ENCODE measurements at regions not wholly inside any gene's neighbourhood (a gene's known extent, or its start where the extent isn't known, plus 50 kb on each side); places are given as distances from the start of the nearest gene placed in this dataset.
"Not testable (repeated sequence)": the region's sequence is repeated elsewhere in the genome, so short reads cannot be mapped to it uniquely, and the experiment has no call there.

DNA sequence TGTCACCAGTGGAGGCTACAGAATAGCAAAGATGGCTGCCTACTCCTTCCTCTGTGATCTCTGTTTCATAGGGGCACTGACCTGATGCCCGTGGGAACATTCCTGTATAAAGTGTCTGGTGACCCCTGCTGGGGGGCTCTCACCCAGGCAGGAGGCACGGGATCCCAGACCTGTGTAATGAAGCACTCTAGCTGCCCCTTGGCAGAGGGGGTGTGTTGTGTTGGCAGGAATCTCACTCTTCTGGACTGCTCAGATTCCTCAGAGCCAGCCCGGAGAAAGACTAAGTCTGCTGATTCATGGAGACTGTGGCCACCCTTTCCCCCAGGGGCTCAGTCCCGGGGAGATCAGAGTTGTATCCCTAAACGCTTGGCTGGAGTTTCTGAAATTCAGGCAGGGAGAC lies 648.3 kb downstream of the SPRY1 start:
- DNase-seq (ENCODE audit: low spot score): no peak

DNA sequence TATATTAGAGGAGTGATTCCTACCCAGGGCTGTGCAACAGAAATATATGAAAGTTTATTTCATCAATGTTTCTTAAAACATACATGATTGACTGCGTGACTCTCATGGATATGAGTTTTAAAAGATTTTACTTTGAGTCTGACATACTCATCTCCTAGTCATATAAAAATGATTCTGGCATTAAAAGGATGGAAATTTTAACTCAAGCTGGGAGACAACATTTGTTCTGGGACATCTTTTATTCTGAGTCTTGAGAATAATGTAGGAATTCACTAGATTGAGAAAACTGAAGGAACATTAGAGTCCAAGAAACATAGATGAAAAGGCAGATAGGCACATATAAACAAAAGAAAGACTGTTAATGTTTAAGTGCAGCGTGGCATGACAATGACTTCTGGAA lies 649.6 kb downstream of the SPRY1 start:
- DNase-seq (ENCODE audit: low spot score): no peak

DNA sequence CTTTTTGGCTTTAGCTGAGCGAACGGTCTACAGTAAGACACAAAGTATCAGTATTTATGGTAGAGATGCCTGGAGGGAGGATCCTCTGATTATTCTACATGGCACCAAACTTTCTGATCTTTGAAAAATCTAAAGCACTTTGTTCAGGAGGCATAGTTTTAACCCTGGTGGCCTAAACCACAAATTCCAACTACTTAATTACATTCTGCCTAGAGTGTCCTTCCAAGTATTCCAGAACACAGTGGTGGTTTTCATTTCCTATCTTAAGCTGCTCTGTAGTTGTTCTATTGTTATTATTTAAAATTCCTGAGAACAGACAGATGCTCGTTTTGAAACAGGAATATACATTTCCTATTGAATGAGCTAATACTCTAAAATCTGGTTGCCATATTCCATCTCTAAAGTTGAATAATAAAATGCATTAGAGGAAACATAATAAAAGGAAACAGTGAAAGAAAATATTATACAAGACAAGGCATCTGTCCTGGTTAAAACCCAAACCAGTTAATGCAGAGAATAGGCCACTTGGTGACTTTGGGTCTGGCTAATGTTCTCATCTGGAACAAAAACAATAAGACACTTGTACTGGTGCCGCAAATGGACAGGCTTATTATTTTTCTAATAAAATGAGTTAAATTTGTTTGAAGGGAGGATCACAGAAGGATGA lies 657.4 kb downstream of the SPRY1 start:
- DNase-seq (ENCODE audit: low spot score): no peak

DNA sequence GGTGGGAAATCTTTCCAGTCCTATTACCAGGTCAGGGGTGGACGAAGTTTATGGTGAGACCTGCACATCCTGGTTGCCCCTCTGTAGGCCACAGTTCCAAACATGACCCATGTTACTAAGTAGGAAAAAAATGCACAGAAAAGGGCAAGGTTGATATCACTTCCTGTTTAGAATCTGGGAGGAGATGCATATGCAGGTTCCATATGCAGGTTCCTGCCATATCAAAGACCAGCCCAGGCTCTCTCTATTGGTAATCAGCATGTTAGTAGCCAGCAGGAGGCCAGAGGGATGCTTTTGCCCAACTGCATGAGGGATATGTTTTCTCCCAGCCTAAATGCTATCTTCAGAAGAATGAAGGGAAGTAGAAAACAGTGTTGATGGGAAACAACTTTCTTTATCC lies 657.2 kb downstream of the ANKRD50 start:
- no peak for DNase-seq (ENCODE audit: low spot score)

DNA sequence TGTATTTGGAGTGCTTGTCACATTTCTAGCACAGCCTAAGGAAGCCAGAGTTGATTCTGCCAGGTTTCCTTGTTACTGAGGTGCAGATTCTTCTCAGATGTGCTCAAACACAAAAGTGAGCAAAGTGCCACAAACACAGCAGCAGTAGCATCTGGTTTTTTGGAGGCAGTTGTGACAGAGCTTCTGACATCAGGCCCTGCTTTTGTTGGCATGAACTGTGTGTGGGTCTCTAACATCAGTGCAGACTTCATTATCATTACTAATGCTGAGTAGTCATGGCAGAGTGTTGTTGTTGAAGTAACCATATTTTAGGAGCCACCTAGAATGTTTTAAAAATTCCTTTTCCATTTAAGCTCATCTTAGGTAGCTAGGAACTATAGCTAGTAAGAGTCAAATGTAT lies 656.6 kb downstream of the ANKRD50 start:
- no peak for DNase-seq (ENCODE audit: low spot score)

DNA sequence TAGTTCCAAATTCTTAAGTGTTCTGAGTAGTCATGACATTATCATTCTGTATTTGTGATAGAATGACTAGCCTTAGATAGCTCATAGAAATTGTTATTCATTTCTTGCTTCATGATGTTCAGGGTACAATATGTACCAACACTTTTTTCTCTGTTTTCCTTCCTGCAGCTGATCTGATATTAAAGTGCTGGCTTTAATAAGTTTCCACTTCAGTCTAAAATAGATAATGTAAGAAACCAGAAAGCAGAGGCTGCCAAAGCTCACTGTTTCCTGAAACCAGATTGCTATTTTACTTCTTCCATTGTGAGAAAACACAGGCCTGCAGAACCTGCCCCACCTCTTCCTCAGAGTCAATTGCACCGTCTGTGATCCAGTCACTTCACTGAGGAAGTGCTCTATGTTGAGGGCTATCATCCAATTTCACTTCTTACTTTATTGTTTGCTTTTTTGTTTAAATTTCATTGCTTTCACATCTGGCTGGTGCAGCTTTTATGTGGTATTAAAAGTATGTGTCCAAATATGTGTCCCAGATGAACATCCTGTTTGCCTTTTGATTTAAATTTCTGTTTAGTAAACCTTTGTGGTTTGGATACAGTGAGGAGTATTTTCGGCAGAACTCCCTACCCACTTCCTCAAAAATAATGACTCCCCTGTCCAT lies 652.1 kb downstream of the ANKRD50 start:
- DNase-seq (ENCODE audit: low spot score): peak; percentile 77

DNA sequence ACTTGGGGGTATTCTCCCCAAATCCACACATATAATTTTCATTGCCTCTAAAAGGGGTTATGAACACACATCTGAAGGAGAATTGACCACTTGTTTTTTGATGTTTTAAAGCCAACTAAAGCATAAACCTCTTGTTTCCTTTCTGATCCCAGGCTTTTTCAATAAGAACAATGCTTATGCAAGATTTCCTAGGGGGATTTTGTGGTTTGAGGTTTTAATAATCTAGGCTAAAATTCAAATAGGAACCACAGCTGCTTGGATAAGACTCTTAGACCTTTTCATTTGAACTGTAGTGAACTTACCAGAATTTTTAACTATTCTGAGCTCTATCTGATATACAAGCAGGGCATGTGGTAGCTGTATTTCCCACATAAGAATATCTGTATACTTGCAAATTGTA lies 651.1 kb downstream of the ANKRD50 start:
- peak; percentile 84 for DNase-seq (ENCODE audit: low spot score)

DNA sequence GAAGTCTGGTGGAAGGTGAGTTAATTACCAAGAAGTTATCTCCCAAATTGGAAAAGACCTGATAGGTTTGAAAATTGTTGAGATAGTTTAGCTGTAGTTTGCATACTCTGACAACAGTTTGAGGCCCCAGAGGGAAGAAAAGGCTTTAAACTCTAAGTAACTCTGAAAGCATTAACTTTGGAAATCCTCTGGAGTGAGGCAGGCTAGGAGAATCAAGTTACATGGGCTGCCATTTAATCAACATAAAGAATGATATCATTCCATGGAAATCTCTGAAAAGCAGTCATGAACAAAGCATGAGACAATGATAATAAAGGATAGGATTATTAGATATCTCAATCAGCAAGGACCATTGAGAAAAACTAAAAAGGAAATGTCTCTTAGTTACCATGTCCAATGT lies 647.1 kb downstream of the ANKRD50 start:
- DNase-seq (ENCODE audit: low spot score): no peak

DNA sequence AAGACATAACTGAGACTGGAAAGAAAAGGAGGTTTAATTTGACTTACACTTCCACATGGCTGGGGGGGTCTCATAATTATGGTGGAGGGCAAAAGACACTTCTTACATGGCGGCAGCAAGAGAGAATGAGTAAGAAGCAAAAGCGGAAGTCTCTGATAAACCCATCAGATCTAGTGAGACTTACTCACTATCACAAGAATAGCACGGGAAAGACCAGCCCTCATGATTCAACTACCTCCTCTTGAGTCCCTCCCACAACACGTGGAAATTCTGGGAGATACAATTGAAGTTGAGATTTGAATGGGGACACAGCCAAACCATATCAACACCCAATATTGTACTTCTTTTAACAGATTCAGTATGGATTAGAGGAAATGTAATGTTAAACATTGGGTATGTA lies 646.6 kb downstream of the ANKRD50 start:
- DNase-seq (ENCODE audit: low spot score): no peak

DNA sequence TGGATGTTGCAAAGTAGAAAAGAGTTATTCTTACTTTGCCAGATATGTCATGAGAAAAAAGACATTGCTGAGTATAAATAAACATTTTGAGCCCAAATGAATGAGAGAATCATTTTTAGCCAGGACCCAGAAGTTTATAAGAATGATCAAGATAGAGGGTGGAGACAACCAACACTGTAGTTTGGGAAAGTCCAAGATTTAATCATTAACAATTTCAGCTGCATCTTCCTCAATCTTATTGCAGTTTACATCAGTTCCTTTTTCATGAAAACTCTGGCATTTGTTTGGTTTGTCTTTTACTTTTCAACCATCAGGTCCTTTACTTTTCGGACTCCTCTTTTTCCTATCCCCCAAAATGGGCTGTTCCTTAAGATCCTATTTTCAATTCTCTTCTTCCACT lies 645.9 kb downstream of the ANKRD50 start:
- DNase-seq (ENCODE audit: low spot score): no peak

DNA sequence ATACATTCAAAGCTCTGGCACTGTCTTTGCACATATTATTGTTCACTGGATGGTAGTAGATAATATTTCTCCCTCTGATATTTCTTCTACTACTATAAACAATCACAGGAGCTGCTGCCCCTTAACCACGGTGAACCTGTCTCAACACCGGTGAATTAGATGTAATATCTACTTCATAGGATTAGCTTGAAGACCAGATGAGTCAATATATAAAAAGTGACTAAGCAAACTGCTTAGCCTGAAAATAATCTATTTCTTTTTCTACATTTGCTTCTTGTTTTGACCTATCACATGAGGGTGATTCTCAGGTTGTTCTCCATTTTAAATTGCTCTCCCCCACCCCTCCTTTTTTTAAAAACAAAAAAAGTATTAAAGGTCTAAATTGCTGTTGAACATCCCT lies 645.5 kb downstream of the ANKRD50 start:
- no peak for DNase-seq (ENCODE audit: low spot score)

DNA sequence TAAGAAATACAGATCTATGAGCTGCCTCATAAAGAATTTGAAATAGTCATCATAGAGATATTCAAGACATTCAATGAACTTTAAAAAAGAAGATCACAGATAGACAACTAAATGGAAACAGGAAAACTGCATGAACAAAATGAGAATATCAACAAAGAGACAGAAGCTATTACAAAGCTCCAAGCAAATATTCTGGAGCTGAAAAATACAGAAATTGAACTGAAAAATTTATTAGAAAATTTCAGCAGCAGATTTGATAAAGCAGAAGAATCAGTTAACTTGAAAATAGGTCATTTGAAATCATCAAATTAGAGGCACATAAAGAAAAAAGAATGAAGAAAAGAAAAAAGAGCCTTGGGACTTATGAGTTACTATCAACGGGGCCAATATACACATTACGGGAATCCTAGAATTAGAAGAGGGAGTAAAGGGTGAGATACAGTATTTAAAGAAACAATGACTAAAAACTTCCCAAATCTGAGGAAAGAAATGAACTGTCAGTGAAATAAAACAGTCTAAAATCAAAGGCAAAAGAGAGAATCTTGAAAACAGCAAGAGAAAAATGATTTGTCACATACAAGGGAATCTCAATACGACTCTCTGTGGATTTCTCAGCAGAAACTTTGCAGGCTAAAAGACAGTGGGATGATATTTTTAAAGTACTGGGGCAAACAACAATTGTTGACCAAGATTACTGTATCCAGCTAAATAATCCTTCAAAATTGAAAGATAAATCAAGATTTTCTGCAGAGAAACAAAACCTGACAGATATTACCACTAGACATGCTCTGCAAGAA lies 641.6 kb downstream of the ANKRD50 start:
- no peak for DNase-seq (ENCODE audit: low spot score)

DNA sequence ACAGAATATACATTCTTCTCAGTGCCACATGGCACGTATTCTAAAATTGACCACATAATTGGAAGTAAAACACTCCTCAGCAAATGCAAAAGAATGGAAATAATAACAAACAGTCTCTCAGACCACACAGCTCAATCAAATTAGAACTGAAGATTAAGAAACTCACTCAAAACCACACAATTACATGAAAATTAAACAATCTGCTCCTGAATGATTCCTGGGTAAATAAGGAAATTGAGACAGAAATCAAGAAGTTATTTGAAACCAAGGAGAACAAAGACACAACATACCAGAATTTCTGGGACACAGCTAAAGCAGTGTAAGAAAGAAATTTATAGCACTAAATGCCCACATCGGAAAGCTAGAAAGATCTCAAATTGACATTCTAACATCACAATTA lies 637.3 kb downstream of the ANKRD50 start:
- DNase-seq (ENCODE audit: low spot score): not testable (repeated sequence)

DNA sequence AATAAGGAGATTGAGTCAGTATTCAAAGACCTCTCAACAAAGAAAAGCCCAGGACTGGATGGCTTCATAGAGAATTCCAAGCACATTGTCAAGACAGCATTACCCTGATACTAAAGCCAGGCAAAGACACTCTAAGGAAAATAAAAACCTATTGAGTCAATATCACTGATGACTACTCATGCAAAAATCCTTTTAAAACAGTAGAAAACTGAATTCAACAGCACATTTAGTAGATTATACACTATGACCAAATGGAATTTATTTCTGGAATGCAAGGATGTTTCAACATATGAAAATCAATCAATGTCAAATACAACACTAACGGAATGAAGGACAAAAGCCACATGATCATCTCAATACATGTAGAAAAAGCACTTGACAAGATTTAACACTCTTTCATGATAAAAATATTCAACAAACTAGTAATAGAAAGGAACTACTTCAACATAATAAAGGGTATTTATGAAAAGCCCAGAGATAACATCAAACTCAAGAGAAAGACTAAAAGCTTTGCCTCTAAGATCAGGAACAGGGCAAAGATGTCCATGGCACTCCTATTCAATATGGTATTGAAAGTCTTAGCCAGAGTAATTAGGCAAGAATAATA lies 633.3 kb downstream of the ANKRD50 start:
- DNase-seq (ENCODE audit: low spot score): no peak

DNA sequence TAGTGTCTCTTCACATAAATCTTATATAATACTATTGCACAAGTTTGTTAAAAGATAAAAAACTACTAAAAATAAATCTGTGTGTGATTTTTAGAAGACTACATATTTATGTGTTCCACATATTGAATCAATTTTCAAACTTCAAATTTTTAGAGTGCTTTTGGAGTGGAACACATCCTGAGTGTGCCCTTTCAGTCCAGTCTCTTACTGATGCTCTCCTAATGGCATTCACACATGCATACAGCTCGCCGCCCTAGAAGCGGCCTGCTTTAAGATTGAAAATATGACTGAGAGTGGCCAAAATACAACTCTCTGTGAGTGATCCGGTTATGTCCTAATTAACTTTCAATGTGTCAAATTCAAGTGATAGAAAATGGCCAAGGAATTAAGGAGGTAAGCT lies 628.8 kb downstream of the ANKRD50 start:
- DNase-seq (ENCODE audit: low spot score): no peak

DNA sequence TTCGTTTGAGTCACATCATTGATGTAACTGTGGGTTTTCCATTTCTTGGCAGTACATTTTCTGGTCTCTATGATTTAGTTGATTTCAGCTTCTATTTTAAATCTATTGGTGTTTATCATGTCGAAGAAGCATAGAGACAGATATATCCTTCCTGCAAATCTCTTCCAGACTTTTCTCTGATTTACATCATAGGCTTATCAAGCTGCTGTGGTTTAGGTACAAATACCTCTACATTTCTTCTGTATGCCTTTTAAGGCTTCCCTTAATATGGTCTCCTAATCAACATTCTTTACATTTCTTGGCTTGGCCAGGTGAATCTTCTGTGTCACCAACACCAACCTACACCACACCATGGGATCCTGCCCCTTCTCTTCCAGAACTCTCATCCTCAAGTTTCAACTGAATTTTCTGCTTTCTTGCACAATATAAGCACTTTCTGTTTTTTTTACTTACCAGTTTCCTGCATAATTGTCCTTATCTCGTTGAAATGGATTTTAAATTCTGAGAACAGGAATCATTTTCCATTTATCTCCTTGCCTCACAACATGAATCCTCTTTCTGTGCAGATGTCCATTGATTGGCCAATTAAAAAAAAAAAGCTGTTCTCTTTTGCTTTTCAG lies 626.9 kb downstream of the ANKRD50 start:
- peak; percentile 73 for DNase-seq (ENCODE audit: low spot score)

DNA sequence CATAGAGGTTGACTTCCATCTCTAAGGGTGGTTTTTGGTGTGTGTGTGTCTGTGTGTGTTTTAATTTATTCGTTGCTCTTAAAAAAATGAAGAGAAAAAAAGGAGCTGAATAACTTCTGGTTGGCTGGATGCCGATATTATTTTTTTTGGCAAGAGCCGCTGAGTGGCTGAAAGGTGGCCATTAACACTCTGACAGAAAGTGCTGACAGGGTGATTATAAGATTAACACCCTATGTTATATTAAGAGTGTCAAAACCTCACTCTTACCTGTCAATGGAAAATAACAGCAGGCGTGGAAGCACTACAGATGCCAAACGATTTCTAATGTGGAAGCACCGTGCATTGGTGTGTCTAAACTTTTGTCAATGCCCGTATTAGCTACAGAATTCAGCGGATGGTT lies 622.5 kb downstream of the ANKRD50 start:
- no peak for DNase-seq (ENCODE audit: low spot score)

DNA sequence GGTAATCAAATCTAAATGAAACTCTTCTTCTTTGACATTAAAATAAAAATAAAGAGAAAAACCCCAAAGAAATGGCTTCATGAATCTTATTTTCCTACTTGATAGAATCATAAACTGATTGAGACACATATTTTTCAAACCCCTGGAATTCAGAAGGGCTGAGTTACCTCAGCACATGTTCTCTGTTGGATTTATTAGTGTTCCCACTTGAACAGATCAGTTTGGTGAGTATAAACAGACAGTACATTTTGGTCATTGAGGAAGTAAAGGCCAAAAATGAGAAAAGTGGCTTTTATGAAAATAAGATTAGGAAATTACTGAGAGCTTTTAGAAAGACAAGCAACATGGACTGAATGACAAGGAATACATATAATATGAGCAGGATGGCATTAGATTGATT lies 620.4 kb downstream of the ANKRD50 start:
- DNase-seq (ENCODE audit: low spot score): no peak

DNA sequence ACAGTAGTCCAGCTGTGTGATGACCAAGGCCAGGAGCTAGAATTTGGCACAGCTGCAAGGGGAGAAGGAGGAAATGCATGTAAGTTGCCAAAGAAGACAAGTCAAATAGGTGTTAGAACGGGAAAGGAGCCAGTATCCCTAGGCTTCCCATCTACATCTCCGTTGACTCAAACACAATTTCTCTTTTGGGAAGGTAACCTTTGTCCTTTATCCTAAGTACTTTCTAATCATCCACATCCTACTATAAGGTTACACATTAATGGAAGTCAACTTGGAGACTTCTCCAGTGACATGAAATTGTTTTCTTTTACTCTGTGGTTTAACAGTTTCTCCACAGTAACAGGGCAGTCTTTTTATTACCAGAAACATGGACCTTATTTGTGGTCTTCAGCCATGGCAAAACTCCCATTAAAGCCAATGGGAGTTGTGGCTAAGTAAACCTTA lies 620.0 kb downstream of the ANKRD50 start:
- no peak for DNase-seq (ENCODE audit: low spot score)

DNA sequence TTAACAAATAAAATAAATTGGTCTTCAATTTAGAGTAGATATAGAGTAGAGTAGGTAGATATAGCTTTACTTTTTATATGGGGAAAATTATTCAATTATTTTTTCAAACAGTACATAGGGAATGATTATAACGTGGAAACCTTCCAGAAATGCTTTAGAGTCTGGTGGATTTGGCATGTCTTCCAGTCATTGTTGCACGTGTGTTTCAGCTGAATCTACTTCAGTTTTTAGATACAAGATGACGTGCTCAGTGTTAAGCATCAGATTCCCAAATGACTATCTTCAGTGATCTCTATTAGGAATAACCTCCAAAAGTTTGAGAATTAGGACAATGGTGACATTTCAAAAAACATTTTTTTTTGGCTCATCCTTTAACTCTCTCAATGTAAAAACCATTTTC lies 616.9 kb downstream of the ANKRD50 start:
- no peak for DNase-seq (ENCODE audit: low spot score)

DNA sequence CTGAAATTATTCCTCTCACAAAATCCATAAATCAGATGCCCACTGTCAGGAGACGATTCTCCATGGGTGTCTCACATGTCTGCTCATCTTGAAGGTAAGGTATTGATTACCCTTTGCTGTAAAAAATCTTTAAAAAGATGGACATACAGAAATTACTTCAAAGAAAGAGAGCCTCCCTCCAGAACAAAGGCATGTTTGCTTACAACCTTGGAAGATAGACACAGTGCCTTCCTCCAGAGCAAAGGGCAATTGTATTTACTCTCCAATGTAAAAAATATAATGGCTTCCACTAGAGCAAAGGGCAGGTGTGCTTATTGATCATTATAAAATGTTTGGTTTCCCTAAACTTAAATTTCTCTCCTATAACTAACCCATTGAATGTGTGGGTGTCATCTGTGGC lies 616.2 kb downstream of the ANKRD50 start:
- DNase-seq (ENCODE audit: low spot score): no peak

DNA sequence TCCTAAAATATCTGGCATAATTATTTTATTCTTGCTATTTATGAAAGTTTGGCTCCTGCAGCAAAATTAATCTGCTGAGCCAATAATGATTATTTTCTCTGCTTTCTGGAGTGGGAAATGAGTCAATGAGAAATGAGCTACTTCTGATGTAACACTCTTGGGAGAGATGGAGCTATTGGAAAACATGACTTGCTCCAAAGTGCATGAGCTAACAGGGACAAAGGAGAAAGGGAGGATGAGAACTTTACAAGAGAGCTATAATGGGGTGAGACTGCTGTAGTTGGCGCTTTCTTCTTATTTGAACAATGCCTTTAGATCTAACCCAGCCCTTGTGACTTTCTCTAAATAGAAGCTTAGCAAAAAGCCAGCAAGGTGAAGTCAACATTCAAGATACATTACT lies 615.1 kb downstream of the ANKRD50 start:
- DNase-seq (ENCODE audit: low spot score): no peak

All from umbilical cord (tissue), 1 donor.